Natural killer cell treated with Interleukin-12 subunit alpha and Interleukin-12 subunit beta and Interleukin-15 and Interleukin-18, amount 100 ng/mL, for 72 hours (primary cell): ENCODE measurements at regions not wholly inside any gene's neighbourhood (a gene's known extent, or its start where the extent isn't known, plus 50 kb on each side); places are given as distances from the start of the nearest gene placed in this dataset.

Source experiments
- ATAC-seq, 2 donors: fragments of 150-1000 bp; cut with Tn5 transposase in 1 of 2; sonication (Bioruptor Pico), chemical (Tn5 transposase) in 1 of 2; 2 replicates each; pipeline ENCODE4 v1.10.0; 2021
- DNase-seq: peaks from one replicate; pipeline ENCODE4 v3.0.0; 2022; ENCODE audit warnings: low spot score
- H3K27ac Mint-ChIP-seq, 2 donors: 1 replicate in 1 of 2; 2 replicates in 1 of 2; pipeline ENCODE4 v1.8.0; 2022; ENCODE audit warnings: mixed read lengths in 2 of 2, mild to moderate bottlenecking in 1 of 2, moderate library complexity in 1 of 2
- H3K27me3 Mint-ChIP-seq, 2 donors: 1 replicate in 1 of 2; 2 replicates in 1 of 2; pipeline ENCODE4 v1.8.0; 2022; ENCODE audit warnings: mixed read lengths in 2 of 2
- H3K36me3 Mint-ChIP-seq: one replicate; pipeline ENCODE4 v1.8.0; 2022; ENCODE audit warnings: mixed read lengths
- H3K4me1 Mint-ChIP-seq, 2 donors: 1 replicate in 1 of 2; 2 replicates in 1 of 2; pipeline ENCODE4 v1.8.0; 2022; ENCODE audit warnings: low read depth in 2 of 2, mixed read lengths in 2 of 2, mild to moderate bottlenecking in 1 of 2
- H3K4me3 Mint-ChIP-seq: one replicate; pipeline ENCODE4 v1.8.0; 2022; ENCODE audit warnings: mixed read lengths
- H3K9me3 Mint-ChIP-seq: 2 replicates; pipeline ENCODE4 v1.8.0; 2022; ENCODE audit warnings: mixed read lengths

DNA sequence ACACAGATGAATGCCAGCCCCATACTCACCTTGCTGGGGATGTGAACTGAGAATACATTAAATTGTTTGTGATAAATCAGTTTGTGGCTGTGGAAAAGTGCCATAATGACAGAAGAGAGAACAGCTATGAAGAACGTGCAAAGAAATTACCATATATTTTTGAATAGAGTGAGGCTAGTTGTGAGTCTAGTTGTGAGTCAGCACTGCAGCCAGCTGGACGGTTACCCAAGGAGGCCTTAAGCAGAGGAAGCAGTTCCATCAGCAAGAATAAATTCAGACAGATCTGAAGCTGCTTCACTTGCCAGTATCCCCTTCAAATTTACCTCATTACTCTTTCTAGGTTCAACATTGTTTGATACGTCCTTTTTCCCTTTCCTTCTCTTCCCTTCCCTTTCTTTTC, 446.0 kb downstream of the MTRR start:
- ATAC-seq: no peak
- DNase-seq: no peak
- Mint-ChIP-seq H3K27ac (no peak overlapping the region), H3K27me3 (no peaks in the 10 kb centered on the region), H3K9me3 (peaks cover 22% of the 10 kb centered on the region), H3K36me3 (no peaks in the 10 kb centered on the region), H3K4me1 (no peaks in the 10 kb centered on the region), H3K4me3 (no peak overlapping the region)

GRCh38 chr5:8316608-8317280, 447.8 kb downstream of the MTRR start:
- H3K27ac Mint-ChIP-seq: no peak overlapping the region
- H3K4me3 Mint-ChIP-seq: no peak overlapping the region
- H3K9me3 Mint-ChIP-seq: peaks cover 20% of the 10 kb centered on the region
- no peaks in the 10 kb centered on the region for H3K4me1 Mint-ChIP-seq
- DNase-seq (no peak), ATAC-seq (no peak)
- no peaks in the 10 kb centered on the region for H3K36me3 Mint-ChIP-seq
- no peaks in the 10 kb centered on the region for H3K27me3 Mint-ChIP-seq

GRCh38 chr5:8317335-8317734, 448.4 kb downstream of the MTRR start:
- H3K27me3 Mint-ChIP-seq: no peaks in the 10 kb centered on the region
- H3K9me3 Mint-ChIP-seq: peaks cover 20% of the 10 kb centered on the region
- no peaks in the 10 kb centered on the region for H3K36me3 Mint-ChIP-seq
- ATAC-seq (no peak), DNase-seq (no peak)
- no peak overlapping the region for H3K4me3 Mint-ChIP-seq
- H3K4me1 Mint-ChIP-seq: no peaks in the 10 kb centered on the region
- no peak overlapping the region for H3K27ac Mint-ChIP-seq

- H3K4me3 Mint-ChIP-seq: no peak overlapping the region
- no peaks in the 10 kb centered on the region for H3K27me3 Mint-ChIP-seq
- H3K4me1 Mint-ChIP-seq: no peaks in the 10 kb centered on the region
- H3K9me3 Mint-ChIP-seq: peaks cover 20% of the 10 kb centered on the region
- ATAC-seq (no peak), DNase-seq (no peak)
- H3K27ac Mint-ChIP-seq: no peak overlapping the region
- H3K36me3 Mint-ChIP-seq: no peaks in the 10 kb centered on the region
Measured at GRCh38 chr5:8320244-8320643, 451.3 kb downstream of the MTRR start.

- Mint-ChIP-seq H3K36me3 (no peaks in the 10 kb centered on the region), H3K27me3 (no peaks in the 10 kb centered on the region)
Measured at GRCh38 chr5:8321272-8321671, 452.3 kb downstream of the MTRR start.

DNA sequence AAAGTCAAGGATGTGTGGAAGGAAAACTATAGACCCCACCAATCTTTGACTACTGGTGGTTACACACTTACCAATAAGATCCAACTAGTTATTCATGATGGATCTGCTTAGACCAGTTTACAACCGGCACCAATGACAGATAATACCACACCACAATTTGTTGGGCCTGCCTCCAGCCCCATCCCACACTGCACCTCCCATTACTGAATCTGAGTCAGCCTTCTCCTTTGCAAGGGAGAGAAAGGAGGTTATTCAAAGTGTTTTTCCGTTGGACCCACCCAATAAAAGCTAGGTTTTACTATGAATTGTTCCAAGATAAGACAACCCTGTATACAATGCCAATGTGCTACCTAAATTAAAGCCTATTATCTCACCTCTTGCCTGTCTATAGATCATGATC, 453.5 kb downstream of the MTRR start:
- ATAC-seq: no peak
- H3K27me3 Mint-ChIP-seq: no peaks in the 10 kb centered on the region
- no peak overlapping the region for H3K27ac Mint-ChIP-seq
- H3K9me3 Mint-ChIP-seq: peaks cover 7% of the 10 kb centered on the region
- H3K4me1 Mint-ChIP-seq: no peaks in the 10 kb centered on the region
- no peak for DNase-seq
- no peak overlapping the region for H3K4me3 Mint-ChIP-seq
- no peaks in the 10 kb centered on the region for H3K36me3 Mint-ChIP-seq

More at GRCh38 chr5:8321272-8321671, 452.3 kb downstream of the MTRR start:
- Mint-ChIP-seq H3K4me1 (no peaks in the 10 kb centered on the region), H3K27ac (no peak overlapping the region), H3K9me3 (peaks cover 14% of the 10 kb centered on the region), H3K4me3 (no peak overlapping the region)
- DNase-seq (no peak), ATAC-seq (no peak)

DNA sequence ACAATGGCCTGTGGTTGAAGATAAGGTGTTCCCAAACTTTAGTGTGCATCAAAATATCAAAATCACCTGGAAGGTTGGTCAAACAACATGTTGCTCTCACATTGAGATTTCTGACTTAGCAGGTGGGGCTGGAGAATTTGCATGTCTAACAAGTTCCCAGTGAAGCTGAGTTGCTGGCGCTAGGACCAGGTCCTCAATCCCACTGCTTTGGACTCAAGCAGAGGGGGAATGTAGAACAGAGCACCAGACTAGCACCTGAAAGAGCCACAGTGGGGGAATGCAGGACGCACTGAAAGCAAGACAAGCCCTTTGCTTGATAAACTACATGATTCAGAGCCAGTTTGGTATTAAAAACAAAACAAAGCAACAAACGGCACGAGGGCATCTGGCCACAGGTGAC, 458.1 kb downstream of the MTRR start:
- DNase-seq: no peak
- peaks cover 5% of the 10 kb centered on the region for H3K36me3 Mint-ChIP-seq
- no peak for ATAC-seq
- H3K27ac Mint-ChIP-seq: no peak overlapping the region
- H3K4me1 Mint-ChIP-seq: no peaks in the 10 kb centered on the region
- H3K4me3 Mint-ChIP-seq: no peak overlapping the region
- H3K27me3 Mint-ChIP-seq: no peaks in the 10 kb centered on the region
- peaks cover 7% of the 10 kb centered on the region for H3K9me3 Mint-ChIP-seq

DNA sequence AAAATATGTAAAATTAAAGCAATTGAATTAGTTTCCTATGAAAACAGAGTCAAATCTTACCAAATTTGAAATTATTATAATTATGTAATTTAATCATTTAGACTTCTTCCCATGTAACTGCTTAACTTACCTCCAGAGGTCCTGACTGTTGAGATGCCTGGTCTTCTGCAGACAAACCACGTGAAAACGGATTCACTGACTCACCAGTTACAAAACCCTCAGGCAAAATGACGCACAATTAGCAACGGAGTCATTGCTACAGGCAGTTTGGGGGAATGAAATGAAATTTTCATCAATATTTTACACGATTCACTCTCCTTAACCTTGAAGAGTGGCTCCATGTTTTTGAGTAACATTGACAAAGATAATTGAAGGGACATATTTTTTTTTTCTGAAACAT, 460.8 kb downstream of the MTRR start:
- ATAC-seq: no peak
- Mint-ChIP-seq H3K27me3 (no peaks in the 10 kb centered on the region), H3K27ac (no peak overlapping the region), H3K4me3 (no peak overlapping the region), H3K9me3 (peaks cover 7% of the 10 kb centered on the region), H3K4me1 (no peaks in the 10 kb centered on the region), H3K36me3 (peaks cover 5% of the 10 kb centered on the region)
- no peak for DNase-seq

DNA sequence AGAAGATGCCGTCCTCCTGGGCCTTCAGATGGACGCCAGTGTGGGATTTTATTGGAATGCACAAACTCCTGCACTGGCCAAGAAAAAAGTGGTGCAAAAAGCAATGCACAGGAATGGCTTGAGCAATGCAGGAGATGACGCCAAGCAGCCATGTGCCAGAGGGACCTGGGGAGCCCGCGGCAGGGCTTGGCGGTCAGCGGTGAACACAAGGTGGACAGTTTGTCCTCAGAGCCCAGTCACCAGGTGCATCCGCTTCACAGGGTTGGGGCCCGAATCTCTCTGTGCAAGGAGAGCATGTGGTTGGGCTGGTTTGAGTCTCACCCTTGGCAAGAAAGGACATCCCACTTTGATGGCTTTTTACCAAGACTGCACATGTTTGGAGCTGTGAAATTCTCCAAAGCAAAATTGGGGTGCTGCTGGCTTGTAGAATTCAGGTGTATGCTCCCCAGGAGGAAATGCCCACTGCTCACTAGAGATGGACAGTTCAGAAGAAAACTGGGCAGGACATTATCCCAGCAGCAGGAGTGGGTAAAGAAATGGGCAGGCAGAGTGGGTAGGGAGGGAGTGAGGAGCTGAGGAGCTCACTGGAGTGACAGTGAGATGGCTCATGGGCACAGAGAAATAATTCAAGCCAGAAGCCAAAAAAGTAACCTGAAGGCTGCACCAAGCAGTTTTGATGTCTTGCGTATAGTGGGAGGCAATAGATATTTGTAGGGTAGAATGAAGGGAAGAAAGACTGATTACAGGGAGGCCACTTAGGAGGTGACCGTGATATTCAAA, 463.9 kb downstream of the MTRR start:
- no peak overlapping the region for H3K27ac Mint-ChIP-seq
- no peaks in the 10 kb centered on the region for H3K4me1 Mint-ChIP-seq
- DNase-seq (no peak), ATAC-seq (no peak)
- H3K36me3 Mint-ChIP-seq: peaks cover 3% of the 10 kb centered on the region
- H3K9me3 Mint-ChIP-seq: peaks cover 5% of the 10 kb centered on the region
- H3K4me3 Mint-ChIP-seq: no peak overlapping the region
- no peaks in the 10 kb centered on the region for H3K27me3 Mint-ChIP-seq

DNA sequence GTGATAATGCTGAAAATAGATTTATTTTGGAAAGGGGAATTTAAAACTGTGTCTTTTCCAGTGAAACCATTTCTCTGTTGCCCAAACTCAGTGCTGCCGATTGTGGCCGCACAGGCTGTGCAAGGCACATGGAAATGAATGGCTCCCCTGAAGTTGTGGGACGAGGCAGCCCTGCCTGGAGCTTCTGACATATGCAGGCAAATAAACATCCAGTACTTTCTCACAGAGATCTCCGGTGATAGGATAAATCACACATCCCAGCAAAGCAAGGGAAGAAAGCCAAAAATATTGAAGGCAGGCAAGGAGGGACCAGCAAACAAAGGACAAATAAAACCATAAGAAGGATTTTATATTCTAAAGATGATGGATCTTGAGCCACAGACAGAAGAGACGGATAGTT, 464.5 kb downstream of the MTRR start:
- no peaks in the 10 kb centered on the region for H3K9me3 Mint-ChIP-seq
- no peak for ATAC-seq
- H3K4me3 Mint-ChIP-seq: no peak overlapping the region
- no peak overlapping the region for H3K27ac Mint-ChIP-seq
- H3K4me1 Mint-ChIP-seq: no peaks in the 10 kb centered on the region
- no peaks in the 10 kb centered on the region for H3K27me3 Mint-ChIP-seq
- no peak for DNase-seq
- H3K36me3 Mint-ChIP-seq: no peaks in the 10 kb centered on the region

DNA sequence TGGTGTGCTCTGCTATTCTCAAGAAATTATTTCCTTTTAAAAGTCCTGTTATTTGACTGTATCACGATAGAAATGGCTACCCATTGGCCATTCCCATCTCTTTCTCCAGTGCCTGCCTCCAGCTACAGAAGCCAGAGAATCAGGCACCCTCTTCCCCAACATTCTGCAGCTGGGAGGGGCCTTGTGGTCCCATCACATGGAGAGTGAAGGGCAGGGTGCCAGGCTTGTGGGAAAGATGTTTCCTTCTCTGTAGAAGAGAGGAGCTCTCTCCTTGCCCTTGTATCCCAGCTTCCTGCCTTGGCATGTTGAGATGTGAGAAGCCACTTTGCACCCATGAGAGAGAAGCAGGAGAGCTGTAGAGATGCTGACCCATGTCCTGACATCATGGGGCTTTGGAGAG, 465.0 kb downstream of the MTRR start:
- no peaks in the 10 kb centered on the region for H3K9me3 Mint-ChIP-seq
- H3K27ac Mint-ChIP-seq: no peak overlapping the region
- ATAC-seq (no peak), DNase-seq (no peak)
- no peaks in the 10 kb centered on the region for H3K27me3 Mint-ChIP-seq
- H3K36me3 Mint-ChIP-seq: no peaks in the 10 kb centered on the region
- H3K4me3 Mint-ChIP-seq: no peak overlapping the region
- no peaks in the 10 kb centered on the region for H3K4me1 Mint-ChIP-seq

DNA sequence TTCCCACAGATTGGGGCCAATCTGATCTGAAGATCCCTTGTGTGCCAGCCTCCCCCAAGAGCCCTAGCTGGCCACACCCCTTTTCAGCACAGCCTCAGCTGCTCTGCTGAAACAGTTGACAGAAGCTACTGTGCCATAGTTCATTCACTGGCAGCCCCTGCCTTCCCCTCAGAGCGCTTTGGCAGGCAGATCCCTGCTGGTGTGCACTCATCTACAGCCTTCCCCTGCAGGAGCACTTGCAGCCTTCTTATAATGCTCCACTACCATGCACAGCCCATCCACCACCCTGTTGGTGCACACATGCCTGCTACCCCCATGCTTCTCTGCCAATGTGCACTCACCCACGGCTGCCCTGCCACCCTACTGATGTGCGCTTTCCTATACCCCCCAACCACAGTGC, 471.3 kb downstream of the MTRR start:
- H3K4me1 Mint-ChIP-seq: no peaks in the 10 kb centered on the region
- ATAC-seq: no peak
- no peaks in the 10 kb centered on the region for H3K27me3 Mint-ChIP-seq
- no peak overlapping the region for H3K27ac Mint-ChIP-seq
- no peak overlapping the region for H3K4me3 Mint-ChIP-seq
- peaks cover 10% of the 10 kb centered on the region for H3K9me3 Mint-ChIP-seq
- no peak for DNase-seq
- H3K36me3 Mint-ChIP-seq: peaks cover 17% of the 10 kb centered on the region

GRCh38 chr5:8340739-8341344, 471.9 kb downstream of the MTRR start:
- H3K4me1 Mint-ChIP-seq: no peaks in the 10 kb centered on the region
- ATAC-seq (no peak), DNase-seq (no peak)
- H3K9me3 Mint-ChIP-seq: peaks cover 13% of the 10 kb centered on the region
- no peaks in the 10 kb centered on the region for H3K27me3 Mint-ChIP-seq
- H3K4me3 Mint-ChIP-seq: no peak overlapping the region
- peaks cover 17% of the 10 kb centered on the region for H3K36me3 Mint-ChIP-seq
- H3K27ac Mint-ChIP-seq: no peak overlapping the region

GRCh38 chr5:8341406-8341805, 472.5 kb downstream of the MTRR start:
- H3K36me3 Mint-ChIP-seq: peaks cover 17% of the 10 kb centered on the region
- ATAC-seq: no peak
- no peak overlapping the region for H3K4me3 Mint-ChIP-seq
- no peak for DNase-seq
- H3K4me1 Mint-ChIP-seq: no peaks in the 10 kb centered on the region
- H3K27me3 Mint-ChIP-seq: no peaks in the 10 kb centered on the region
- no peak overlapping the region for H3K27ac Mint-ChIP-seq
- H3K9me3 Mint-ChIP-seq: peaks cover 13% of the 10 kb centered on the region
